Uterus (tissue), 2 donors: ENCODE measurements at regions not wholly inside any gene's neighbourhood (a gene's known extent, or its start where the extent isn't known, plus 50 kb on each side); places are given as distances from the start of the nearest gene placed in this dataset.

ENCODE experiments used
- CTCF ChIP-seq, 4 experiments: fragments of 200-600 bp in 2 of 4; fragments of 450-650 bp in 2 of 4; sonication (generic) in 2 of 4; IDR thresholded peaks; one replicate each; pipeline ENCODE4 v1.5.1; 2016 to 2019; ENCODE audit warnings: antibody characterized with exemption in 4 of 4, mild to moderate bottlenecking in 2 of 4, moderate library complexity in 1 of 4
- POLR2A ChIP-seq, 2 donors: fragments of 450-650 bp; IDR thresholded peaks; one replicate each; pipeline ENCODE4 v1.6.1; 2016; ENCODE audit warnings: antibody characterized with exemption in 2 of 2, mild to moderate bottlenecking in 1 of 2, moderate library complexity in 1 of 2

- TF ChIP-seq CTCF (IDR thresholded peaks at IDR 0.05) (no peak), POLR2A (IDR thresholded peaks at IDR 0.05) (no peak)
Measured at GRCh38 chr6:140663094-140663493, 1288.6 kb upstream of the CITED2 start.
